GM19035 (cell line): ENCODE measurements at regions not wholly inside any gene's neighbourhood (a gene's known extent, or its start where the extent isn't known, plus 50 kb on each side); places are given as distances from the start of the nearest gene placed in this dataset.
"Not testable (repeated sequence)": the region's sequence is repeated elsewhere in the genome, so short reads cannot be mapped to it uniquely, and the experiment has no call there.

Experiments
- ATAC-seq: cut with Tn5 transposase; IDR thresholded peaks from one replicate; pipeline ENCODE4 v1.9.1; 2021; ENCODE audit not compliant: unreplicated experiment

DNA sequence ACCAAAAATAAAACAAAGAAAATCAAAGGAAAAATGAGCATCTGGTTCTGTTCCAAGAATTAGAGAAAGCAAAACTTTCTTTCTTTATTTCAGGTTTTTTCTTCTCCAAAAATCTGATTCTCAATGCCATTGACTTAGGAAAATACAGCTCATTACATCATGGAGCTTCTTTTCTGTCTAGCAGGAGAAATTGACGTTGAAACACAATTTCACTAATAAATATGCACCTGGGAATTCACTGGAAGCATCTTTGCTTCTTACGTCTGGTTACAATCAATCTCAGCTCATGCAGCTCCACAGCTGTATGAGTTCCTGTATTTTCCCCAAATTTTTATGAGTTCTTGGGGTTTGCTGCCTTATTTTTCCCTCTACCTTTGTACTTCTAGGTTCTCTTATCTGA, 1568.6 kb upstream of the GOT2 start:
- no peak for ATAC-seq

DNA sequence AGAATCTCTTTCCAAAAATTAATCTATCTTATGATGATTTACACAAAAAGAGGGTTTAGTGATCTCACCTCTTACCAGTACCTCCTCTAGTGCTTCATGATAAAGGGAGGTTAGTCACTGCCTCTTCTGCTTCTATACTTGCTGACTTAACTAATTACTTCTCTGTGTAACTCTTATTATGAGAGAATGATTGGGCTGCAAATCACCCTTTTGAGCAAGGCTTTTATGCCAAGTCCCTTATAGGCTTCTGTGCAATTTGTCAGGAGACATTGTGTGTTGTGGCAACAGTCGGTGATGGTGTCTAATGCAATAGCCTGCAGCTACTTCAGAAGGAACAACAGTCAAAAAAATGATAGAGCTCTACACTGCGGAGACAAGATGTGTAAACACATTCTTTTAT, 1568.1 kb upstream of the GOT2 start:
- ATAC-seq, result no peak

DNA sequence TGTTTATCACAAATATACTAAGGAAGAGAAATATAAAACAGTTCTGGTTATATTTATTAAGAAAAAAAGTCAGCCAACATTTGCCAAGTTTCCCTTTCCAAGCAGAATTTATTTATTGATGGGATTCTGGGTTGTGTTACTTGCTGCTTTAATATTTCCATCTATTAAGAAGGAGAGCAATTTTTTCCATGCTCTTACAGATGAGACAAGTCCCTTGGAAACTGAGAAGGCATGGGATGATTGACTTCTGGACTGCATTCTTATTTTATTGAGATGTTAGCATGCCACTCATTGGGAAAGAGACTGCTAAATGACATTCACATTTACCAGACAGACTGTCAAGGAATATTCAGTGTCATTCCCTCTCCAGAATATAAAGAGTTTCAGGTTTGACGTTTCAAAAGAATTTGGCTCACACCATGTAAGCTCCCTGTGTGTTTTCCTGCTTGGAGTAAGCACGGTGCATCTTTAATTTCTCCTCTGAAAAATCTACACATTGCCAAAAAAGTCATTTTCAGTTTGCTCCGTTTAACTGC, 1565.2 kb upstream of the GOT2 start:
- no peak for ATAC-seq

DNA sequence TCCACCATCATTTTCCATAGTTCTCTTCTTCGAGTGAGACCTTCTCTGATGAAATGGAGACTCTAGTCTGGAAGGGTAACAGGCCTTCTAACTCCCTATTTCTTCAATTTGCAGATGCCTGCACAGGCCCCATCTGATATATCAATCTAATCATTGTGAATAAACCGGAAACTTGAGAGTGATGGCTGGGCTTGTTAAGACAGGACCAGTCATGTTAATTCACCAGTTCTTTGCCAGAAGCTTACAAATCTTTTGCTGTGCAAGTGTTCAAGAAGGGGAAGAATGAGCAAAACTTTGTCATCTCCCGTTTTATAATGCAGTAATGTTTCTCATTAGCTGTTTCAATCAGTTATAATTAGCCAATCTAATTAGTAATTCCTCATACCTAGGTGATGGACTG, 1561.3 kb upstream of the GOT2 start:
- ATAC-seq, result no peak

DNA sequence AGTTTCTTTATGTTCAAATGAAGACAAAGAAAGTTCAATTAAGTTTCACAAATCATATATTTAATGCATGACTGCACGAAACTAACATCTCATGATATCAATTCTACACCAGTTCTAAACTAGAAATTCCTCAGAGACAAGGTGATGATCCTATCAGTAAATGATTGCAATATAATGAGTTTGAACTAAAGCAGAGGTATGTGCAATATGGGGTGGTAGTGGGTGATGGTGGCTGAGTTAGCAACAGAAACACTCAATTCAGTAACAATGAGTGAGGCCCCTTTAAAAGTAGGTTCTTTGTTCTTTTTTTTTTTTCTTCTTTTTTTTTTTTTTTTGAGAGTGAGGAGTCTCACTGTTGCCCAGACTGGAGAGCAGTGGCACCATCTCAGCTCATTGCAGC, 1551.7 kb upstream of the GOT2 start:
- ATAC-seq, result no peak

DNA sequence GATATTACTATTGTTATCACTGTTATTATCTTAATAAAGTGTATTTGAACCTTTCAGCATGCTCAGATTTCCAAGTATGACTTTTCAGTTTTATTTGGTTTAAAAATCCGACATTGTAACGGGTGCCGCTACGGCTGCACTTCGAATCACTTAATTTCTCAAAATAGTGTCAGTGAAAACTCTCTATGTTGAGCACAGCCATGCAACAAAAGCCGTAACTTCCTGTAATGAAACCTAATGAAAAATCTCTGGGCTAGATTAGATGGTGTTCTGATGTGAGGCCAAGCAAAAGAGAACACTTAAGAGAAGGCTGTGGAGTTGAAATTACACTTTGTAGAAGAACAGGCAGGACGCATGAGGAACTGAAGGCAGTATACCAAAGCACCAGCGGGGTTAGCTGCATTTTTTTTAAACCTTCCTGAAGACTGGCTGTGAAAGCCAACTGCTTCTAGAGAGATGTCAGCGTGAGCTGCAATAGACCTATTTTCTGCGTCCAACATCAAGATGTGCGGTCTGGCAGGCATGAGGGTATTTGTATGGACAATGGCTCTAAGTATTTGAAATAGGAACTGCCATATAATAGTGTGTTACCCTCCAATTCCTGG, 1545.0 kb upstream of the GOT2 start:
- ATAC-seq, result no peak

DNA sequence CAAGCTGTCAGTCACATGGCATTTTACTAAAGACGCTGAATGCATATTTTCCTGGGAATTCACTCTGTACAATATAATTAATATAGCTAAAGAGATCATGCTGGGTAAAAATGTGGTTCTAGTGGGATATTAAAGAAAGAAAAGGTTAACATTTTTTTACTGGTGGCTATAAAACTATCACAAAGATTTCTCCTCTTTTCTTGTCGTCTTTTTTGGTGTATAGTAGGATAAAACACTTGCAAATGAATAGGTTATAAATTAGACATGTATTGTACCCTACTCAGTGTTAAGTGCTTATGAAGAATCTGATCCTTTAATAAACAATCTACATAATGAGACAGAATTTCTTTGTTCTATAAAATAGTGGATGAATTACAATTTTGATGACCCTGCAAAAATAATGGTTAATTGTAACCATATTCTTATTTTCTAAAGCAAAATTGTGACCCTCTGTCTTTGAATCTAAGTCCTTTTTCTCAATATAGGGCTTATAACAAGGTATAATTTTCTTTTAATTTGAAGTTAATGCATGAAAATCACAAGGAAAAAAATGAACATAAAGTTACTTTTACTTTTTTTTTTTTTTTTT, 1540.4 kb upstream of the GOT2 start:
- no peak for ATAC-seq

DNA sequence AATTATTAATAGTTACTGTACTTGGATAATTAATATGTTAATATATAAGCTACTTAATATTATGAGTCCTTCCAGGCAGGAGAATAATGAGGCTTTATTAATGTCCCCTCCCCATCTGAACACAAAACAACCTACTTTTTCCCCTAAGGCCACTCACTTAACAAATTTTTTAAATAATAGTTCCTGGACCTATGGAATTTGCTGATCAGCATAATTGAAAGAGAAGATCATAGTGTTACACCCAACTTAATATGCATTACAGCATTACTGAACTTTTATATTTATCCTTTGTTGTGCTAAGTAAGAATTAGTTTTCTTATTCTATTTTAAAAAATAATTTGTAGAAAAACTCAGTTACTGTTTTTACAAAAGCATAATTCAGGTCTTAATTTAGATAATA, 1537.7 kb upstream of the GOT2 start:
- no peak for ATAC-seq

DNA sequence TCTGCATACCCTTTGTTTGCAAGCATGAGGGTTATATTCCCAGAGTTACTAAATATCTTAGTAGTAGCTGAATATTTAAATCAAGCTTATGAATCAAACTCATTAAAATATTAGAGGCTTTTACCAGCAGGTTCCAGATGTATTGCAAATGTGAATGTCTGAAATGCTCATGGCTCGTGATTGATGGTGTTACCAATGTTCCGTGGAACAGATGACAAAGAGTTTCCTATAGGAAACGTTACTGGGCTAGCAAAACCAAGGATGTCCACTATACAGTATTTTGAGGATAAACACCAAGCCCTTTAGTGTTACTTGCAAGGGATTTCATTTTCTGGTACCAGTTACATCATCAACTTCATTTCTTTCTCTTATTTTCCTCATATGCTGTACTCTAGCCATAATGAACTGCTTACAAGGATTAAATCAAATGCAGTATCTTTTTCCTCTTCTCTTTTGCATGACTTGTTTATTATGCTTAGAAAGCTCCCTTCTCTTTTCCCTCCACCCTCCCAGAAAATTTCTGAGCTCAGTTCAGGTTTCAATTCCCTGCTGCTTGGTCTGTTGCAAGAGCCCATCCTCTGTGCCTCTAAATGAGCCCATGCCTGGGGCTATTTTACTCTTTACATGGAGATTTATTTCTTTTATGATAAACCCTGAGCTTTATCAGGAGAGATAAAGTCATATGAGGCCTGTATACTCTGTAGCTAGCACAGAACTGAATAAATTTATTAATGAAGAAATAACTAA, 1537.1 kb upstream of the GOT2 start:
- no peak for ATAC-seq

DNA sequence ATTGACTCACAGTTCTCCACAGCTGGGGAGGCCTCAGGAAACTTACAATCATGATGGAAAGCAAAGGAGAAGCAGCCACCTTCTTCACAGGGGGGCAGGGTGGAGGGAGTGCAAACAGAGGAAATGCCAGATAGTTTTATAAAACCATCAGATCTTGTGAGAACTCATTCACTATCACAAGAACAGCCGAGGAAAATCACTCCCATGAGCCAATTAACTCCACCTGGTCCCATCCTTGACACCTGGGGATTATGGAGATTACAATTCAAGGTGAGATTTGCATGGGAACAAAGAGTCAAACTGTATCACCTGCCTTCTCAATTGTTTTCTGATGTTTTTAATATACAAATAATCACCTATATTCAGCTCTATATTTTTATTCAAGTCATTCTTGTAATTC, 1527.3 kb upstream of the GOT2 start:
- no peak for ATAC-seq

DNA sequence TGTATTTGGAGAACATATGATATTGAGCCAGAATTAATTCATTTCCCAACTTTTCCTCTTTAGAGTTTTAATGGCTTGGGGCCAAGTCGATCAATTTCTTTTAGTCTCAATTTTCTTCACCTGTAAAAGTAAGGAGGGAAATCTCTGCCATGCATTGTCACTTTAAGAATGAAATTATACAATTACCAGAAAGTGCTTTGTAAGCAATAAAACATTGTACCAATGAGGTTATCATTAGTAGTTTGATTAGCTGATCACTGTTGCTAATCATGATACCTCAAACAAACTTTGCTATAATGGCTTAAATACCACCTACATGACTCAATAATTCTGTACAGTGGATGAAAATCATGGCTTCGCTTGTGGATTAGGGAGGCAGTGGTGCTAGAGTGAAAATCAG, 1525.8 kb upstream of the GOT2 start:
- no peak for ATAC-seq

DNA sequence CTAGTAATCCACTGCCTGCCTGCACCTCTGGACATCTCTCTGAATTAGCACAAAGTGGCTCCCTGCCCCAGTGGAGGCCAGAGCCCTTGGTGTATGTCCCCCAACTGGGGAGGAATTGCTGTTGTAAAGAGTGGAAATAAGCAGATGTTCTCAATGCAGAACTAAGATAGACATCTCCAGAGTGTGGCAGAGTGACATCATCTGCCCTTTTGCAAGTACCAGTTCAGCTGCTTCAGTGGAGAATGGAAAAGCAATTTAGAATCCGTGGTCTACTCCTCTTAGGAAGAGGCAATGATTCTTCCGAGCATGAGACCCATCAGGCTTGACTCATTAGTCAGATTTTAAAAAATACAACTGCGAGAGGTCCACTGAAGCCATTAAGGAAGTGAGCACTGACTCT, 1512.0 kb upstream of the GOT2 start:
- no peak for ATAC-seq

DNA sequence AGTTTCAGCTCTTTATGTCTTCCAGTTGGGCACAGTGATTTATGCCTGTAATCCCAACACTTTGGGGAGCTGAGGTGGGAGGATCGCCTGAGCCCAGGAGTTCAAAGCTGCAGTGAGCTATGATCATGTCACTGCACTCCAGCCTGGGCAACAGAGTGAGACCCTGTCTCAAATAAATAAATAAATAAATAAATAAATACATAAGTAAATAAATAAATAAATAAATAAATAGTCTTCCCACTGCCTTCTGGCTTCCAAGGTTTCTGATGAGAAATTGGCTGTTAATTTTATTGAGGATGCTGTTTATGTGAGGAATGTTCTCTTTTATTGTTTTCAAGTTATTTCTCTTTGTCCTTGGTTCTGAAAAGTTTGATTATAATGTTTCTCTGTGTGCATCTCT, 1507.6 kb upstream of the GOT2 start:
- ATAC-seq, result no peak

DNA sequence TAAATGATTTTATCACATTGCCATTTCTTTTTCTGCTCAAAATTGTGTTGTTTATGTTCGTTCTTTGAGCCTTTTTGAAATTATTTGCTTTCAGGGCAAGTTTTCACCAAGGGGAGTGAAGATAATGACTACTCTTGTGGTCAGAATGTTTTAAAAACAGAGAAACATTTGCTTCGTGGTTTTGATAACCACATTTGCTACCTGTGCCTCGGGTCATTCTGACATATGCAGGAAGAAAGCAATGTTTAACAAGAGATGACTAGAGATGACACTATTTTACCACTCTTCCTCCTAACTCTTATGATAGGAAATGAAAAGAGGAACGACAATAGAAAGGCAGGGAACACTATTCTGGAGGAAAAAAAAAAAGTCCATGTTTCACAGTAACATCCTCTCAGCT, 1496.5 kb upstream of the GOT2 start:
- no peak for ATAC-seq

DNA sequence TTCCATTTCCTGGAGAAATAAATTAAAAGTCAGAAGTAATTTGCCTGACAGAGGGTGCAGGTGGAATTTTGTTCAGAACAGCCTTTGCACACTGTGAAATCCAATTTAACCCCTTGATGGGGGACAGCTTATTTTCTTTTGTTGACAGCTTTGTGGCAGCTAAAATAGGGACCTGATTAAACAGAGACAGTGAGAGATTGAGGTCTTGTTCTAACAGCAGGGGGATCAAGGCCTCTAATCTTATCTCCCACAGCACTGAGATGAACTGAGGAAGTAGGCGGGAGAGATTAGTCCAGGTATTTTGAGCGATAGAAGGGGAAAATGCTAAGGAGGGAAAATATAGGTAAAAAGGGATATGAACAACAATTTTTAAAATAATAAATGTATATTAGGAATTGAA, 1491.4 kb upstream of the GOT2 start:
- no peak for ATAC-seq

DNA sequence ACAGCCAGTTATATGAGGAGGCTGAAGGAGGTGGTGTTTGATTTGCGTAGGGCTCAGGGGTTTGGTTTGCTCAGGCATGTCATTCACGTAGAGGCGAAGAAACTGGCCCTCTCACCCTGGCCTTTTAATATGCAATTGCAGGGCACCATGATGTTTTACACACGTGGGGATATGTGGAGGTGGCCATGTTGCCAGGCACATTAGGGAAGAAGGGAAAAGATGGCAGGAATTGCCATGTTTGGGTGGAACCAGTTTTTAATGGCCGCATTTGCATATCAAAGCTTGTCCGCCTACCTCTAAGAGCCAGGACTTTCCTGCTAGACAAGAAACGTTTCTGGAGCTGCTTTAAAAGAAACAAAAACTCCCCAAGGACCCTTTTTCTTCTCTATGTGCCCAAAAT, 1483.7 kb upstream of the GOT2 start:
- ATAC-seq, result no peak

DNA sequence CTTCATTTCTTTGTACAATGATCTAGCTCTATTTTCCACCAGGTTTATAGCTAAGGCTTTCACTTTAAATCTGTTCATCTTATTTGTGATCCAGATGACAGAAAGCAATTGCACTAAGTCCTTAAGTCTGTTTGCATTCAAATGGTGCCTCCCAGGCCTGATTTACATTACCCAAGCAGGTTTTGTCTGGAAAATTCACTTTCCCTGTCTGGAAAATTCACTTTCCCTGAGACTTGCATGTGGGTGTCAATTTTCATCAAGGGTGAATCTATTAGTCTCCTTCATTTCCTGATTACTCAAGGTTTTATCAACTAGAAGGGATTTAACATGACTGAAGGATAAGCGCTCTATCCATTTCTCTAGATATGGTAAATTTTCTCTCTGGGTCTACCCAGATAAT, 1480.2 kb upstream of the GOT2 start:
- no peak for ATAC-seq

DNA sequence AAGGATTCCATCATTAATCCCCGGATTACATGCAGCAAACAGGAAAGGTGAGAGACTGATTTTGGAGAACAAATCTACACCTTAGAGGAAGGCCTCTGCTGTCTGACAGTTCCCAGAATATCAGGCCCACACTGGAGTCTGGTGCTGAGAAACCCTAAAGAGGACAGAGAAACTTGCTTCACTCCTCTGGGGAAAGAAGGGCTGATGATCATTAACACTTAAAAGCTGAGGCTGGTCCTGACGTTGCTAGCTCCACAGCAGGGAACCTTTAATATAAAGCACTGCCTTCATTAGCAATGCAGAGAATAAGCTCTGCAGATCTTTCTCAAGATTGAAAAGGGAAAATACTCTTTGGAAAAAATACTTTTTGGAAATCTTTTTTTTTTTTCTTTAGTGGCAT, 1472.4 kb upstream of the GOT2 start:
- no peak for ATAC-seq

DNA sequence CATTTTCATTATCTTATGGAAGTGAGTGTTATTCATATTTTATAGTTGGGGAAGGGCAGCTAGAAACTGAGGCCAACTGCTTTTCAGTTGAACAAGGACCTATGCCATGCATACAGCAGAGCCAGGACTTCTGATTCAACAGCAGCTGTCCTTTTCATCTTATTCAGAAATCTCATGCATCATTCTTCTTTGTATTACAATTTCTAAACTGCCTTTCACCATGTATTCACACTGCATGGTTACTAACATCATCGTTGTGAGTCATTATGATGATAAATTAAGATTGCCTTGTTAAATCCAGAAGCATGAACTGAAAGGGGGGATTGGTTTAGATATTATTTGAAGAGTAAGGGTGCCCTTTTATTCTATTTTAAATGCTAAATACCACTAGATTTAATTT, 1470.1 kb upstream of the GOT2 start:
- no peak for ATAC-seq

DNA sequence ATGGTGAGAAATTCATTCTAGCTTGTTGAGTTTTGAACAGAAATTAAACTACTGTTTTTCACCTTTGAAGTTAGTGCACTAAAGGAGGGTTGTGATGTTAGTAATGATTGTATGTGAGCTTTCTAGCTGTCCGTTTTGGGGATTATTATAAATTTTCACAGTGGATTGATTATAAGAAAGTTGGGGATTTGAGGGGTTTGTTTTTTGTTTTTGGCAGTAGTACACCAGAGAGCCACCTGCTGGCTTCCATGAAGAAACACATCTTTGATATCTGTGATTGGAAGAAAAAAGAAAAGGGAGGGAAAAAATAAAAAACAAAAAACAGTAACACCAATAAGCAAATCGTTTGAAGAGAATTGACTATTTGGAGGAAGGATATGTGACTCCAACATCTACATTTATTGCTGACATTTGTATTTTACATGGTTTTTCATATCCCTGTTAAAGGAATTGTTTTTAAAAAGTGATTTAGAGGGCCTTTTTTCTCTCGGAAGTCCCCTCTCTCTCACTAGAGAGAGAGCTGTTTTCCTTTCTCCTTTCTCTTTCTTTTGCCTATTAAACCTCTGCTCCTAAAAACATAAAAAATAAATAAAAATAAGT, 1469.5 kb upstream of the GOT2 start:
- ATAC-seq, result no peak

DNA sequence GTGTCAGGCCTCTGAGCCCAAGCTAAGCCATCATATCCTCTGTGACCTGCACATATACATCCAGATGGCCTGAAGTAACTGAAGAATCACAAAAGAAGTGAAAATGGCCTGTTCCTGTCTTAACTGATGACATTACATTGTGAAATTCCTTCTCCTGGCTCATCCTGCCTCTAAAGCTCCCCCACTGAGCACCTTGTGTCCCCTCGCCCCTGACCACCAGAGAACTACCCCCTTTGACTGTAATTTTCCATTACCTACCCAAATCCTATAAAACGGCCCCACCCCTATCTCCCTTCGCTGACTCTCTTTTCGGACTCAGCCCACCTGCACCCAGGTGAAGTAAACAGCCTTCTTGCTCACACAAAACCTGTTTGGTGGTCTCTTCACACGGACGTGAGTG, 1466.6 kb upstream of the GOT2 start:
- ATAC-seq, result not testable (repeated sequence)

DNA sequence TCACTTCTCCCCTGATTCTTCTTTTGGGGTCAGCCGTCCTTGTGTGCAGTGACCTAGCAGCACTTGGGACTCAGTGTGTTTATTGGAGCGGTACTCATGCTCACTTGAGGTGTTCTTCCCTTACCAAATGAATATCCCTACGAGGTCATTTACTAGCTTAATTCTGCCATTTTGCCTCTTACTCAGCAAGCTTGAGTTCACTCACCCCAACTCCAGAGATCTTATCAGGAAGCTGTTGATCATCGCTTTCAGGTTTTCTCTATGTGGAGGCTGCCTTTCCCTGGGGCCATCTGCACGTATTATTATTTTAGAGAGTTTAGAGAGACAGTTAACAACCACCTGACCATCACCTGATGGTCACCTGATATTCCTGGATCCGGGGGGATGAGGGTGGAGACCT, 1466.0 kb upstream of the GOT2 start:
- ATAC-seq, result no peak
